HCT116 (cell line): ENCODE measurements at regions not wholly inside any gene's neighbourhood (a gene's known extent, or its start where the extent isn't known, plus 50 kb on each side); places are given as distances from the start of the nearest gene placed in this dataset.

Experiments used
- ATAC-seq: fragments of 200-7000 bp; cut with Tn5 transposase; 2 replicates; pipeline ENCODE4 v1.9.1; 2020; ENCODE audit warnings: mild to moderate bottlenecking, moderate library complexity
- BruUV-seq: library from RNA; stranded (reverse); fragments of 400-500 nt; replicated peaks from 2 replicates; lab custom pipeline; 2021; lab: Mats Ljungman, UMichigan
- CTCF ChIA-PET: fragments of 300-600 bp; sonication (Branson Sonifier 250); formaldehyde crosslinking; loops from one replicate; lab custom pipeline; 2021; ENCODE audit warnings: antibody characterized with exemption; lab: Charles Lee
- POLR2A ChIA-PET: fragments of 300-600, 350-600 bp; sonication (Branson Sonifier 250); formaldehyde crosslinking; loops from one replicate; lab custom pipeline; 2021; ENCODE audit warnings: antibody characterized with exemption; lab: Charles Lee
- RAD21 ChIA-PET, 2 experiments: fragments of 300-600 bp; sonication (Branson Sonifier 250); formaldehyde crosslinking; loops; one replicate each; lab custom pipeline; 2023; ENCODE audit warnings: low total read pairs in 2 of 2; ENCODE audit not compliant: uncharacterized antibody in 2 of 2, unreplicated experiment in 2 of 2, low non-redundant PET in 1 of 2; lab: Charles Lee
- DNase-seq: peaks from one replicate; pipeline ENCODE4 v3.0.0-alpha.2; 2010; ENCODE audit warnings: low read depth, low spot score
- H2AFZ ChIP-seq: fragments of 200-600 bp; shearing (Covaris generic), sonication (generic); 2 replicates; pipeline ENCODE4 v1.6.1; 2017; ENCODE audit warnings: low read depth, mixed run types, mixed read lengths, antibody characterized with exemption, low read length; ENCODE audit not compliant: poor library complexity, severe bottlenecking
- H3K27ac ChIP-seq: 2 replicates; pipeline ENCODE4 v1.5.1; 2012; ENCODE audit warnings: low read depth, low read length
- H3K27me3 ChIP-seq: fragments of 200-600 bp; sonication (generic); 2 replicates; pipeline ENCODE4 v1.6.1; 2016; ENCODE audit warnings: mixed run types, low read length, mixed read lengths; ENCODE audit not compliant: insufficient read depth
- H3K36me3 ChIP-seq, 2 experiments: fragments of 200-500 bp in 1 of 2; fragments of 200-600 bp in 1 of 2; sonication (Bioruptor generic) in 1 of 2; sonication (generic) in 1 of 2; 2 replicates each; pipeline versions ENCODE4 v1.5.1 to v1.6.1; 2014 to 2016; ENCODE audit warnings: low read length in 2 of 2, inconsistent platforms in 1 of 2, mixed read lengths in 1 of 2, mixed run types in 1 of 2; ENCODE audit not compliant: insufficient read depth in 2 of 2, control insufficient read depth in 1 of 2
- H3K4me1 ChIP-seq, 2 experiments: fragments of 200-600 bp in 1 of 2; sonication (generic) in 1 of 2; 2 replicates each; pipeline versions ENCODE4 v1.5.1 to v1.6.1; 2012 to 2017; ENCODE audit warnings: low read length in 2 of 2, inconsistent platforms in 1 of 2, mild to moderate bottlenecking in 1 of 2, mixed read lengths in 1 of 2, mixed run types in 1 of 2, moderate library complexity in 1 of 2; ENCODE audit not compliant: insufficient read depth in 2 of 2, control insufficient read depth in 1 of 2
- H3K4me2 ChIP-seq: fragments of 200-600 bp; sonication (generic); 2 replicates; pipeline ENCODE4 v1.6.1; 2017; ENCODE audit warnings: mixed run types, low read length, mixed read lengths
- H3K4me3 ChIP-seq, 2 experiments: fragments of 200-600 bp in 1 of 2; sonication (generic) in 1 of 2; replicated peaks in 1 of 2; 2 replicates each; pipeline ENCODE4 v1.5.1; 2011 to 2016; ENCODE audit warnings: low read length in 2 of 2, control low read depth in 1 of 2, low read depth in 1 of 2, mild to moderate bottlenecking in 1 of 2, mixed read lengths in 1 of 2, mixed run types in 1 of 2
- H3K79me2 ChIP-seq: fragments of 200-600 bp; sonication (generic); 2 replicates; pipeline ENCODE4 v1.6.1; 2017; ENCODE audit warnings: mild to moderate bottlenecking, mixed run types, low read length, moderate library complexity, mixed read lengths; ENCODE audit not compliant: insufficient read depth
- H3K9ac ChIP-seq: fragments of 200-600 bp; sonication (generic); 2 replicates; pipeline ENCODE4 v1.6.1; 2016; ENCODE audit warnings: low read length, mixed read lengths
- H3K9me2 ChIP-seq: fragments of 200-600 bp; sonication (generic), shearing (Covaris generic); 2 replicates; pipeline ENCODE4 v1.6.1; 2017; ENCODE audit warnings: mixed run types, mild to moderate bottlenecking, moderate library complexity; ENCODE audit not compliant: insufficient read depth
- H3K9me3 ChIP-seq, 2 experiments: fragments of 200-500 bp in 1 of 2; fragments of 200-600 bp in 1 of 2; sonication (Bioruptor generic) in 1 of 2; sonication (generic) in 1 of 2; 2 replicates each; pipeline ENCODE4 v1.6.1; 2014 to 2017; ENCODE audit warnings: low read length in 2 of 2, mixed read lengths in 2 of 2, inconsistent platforms in 1 of 2, low read depth in 1 of 2, mild to moderate bottlenecking in 1 of 2, mixed run types in 1 of 2, moderate library complexity in 1 of 2; ENCODE audit not compliant: control insufficient read depth in 1 of 2, insufficient read depth in 1 of 2
- H4K20me1 ChIP-seq: fragments of 200-600 bp; sonication (generic), shearing (Covaris generic); 2 replicates; pipeline ENCODE4 v1.6.1; 2017; ENCODE audit warnings: mixed run types, mild to moderate bottlenecking, moderate library complexity; ENCODE audit not compliant: insufficient read depth
- CBX3 ChIP-seq: IDR thresholded peaks from 2 replicates; pipeline ENCODE4 v1.6.1; 2012; ENCODE audit warnings: low read depth
- CEBPB ChIP-seq: IDR thresholded peaks from 2 replicates; pipeline ENCODE4 v1.6.1; 2012; ENCODE audit warnings: low read depth
- ELF1 ChIP-seq: IDR thresholded peaks from 2 replicates; pipeline ENCODE4 v1.6.1; 2012; ENCODE audit warnings: low read depth, borderline replicate concordance
- EZH2phosphoT487 ChIP-seq: fragments of 200-600 bp; IDR thresholded peaks from 2 replicates; pipeline ENCODE4 v1.6.1; 2018; ENCODE audit warnings: antibody characterized with exemption, borderline replicate concordance
- FOSL1 ChIP-seq: IDR thresholded peaks from 2 replicates; pipeline ENCODE4 v1.6.1; 2012; ENCODE audit warnings: low read depth
- POLR2A ChIP-seq: IDR thresholded peaks from 2 replicates; pipeline ENCODE4 v1.7.0; 2011; ENCODE audit warnings: borderline replicate concordance; ENCODE audit not compliant: insufficient read depth, insufficient read length; ENCODE audit errors: extremely low read depth
- POLR2AphosphoS5 ChIP-seq: IDR thresholded peaks from 2 replicates; pipeline ENCODE4 v1.6.1; 2011; ENCODE audit warnings: mild to moderate bottlenecking, low read depth, low read length, moderate library complexity
- SIN3A ChIP-seq: IDR thresholded peaks from 2 replicates; pipeline ENCODE4 v1.6.1; 2012; ENCODE audit warnings: low read depth
- SP1 ChIP-seq: IDR thresholded peaks from 2 replicates; pipeline ENCODE4 v1.6.1; 2012; ENCODE audit warnings: low read depth
- SRF ChIP-seq: IDR thresholded peaks from 2 replicates; pipeline ENCODE4 v1.6.1; 2012; ENCODE audit warnings: low read depth
- YY1 ChIP-seq: IDR thresholded peaks from 2 replicates; pipeline ENCODE4 v1.6.1; 2011; ENCODE audit warnings: low read length, low read depth, moderate library complexity, mild to moderate bottlenecking; ENCODE audit not compliant: insufficient replicate concordance; ENCODE audit errors: extremely low read depth
- ZFX ChIP-seq: fragments of 450-650 bp; IDR thresholded peaks from 2 replicates; pipeline ENCODE4 v1.6.1; 2017
- ZNF274 ChIP-seq: fragments of 200-500 bp; sonication (Bioruptor generic); IDR thresholded peaks from 2 replicates; pipeline ENCODE4 v1.6.1; 2014; ENCODE audit warnings: mild to moderate bottlenecking, low read depth, low read length, inconsistent platforms
- intact Hi-C: fragments of 100-400 bp; cut with micrococcal nuclease; formaldehyde crosslinking; loops from 2 replicates; pipeline ENCODE4 v1.10.0; 2022
- TF ChIP-seq, protein P1 (sequence below): IDR thresholded peaks from 2 replicates; pipeline ENCODE4 v1.6.1; 2012
- TF ChIP-seq, protein P2 (sequence below), 3 experiments: fragments of 200-600 bp in 1 of 3; sonication (generic) in 1 of 3; IDR thresholded peaks in 2 of 3; conservative IDR thresholded peaks in 1 of 3; 2 replicates each; pipeline ENCODE4 v1.5.1; 2012 to 2017; ENCODE audit warnings: low read depth in 2 of 3, low read length in 2 of 3, antibody characterized with exemption in 1 of 3, borderline replicate concordance in 1 of 3, control low read depth in 1 of 3, mild to moderate bottlenecking in 1 of 3, mixed read lengths in 1 of 3, mixed run types in 1 of 3, moderate library complexity in 1 of 3; ENCODE audit not compliant: insufficient read depth in 1 of 3

DNA sequence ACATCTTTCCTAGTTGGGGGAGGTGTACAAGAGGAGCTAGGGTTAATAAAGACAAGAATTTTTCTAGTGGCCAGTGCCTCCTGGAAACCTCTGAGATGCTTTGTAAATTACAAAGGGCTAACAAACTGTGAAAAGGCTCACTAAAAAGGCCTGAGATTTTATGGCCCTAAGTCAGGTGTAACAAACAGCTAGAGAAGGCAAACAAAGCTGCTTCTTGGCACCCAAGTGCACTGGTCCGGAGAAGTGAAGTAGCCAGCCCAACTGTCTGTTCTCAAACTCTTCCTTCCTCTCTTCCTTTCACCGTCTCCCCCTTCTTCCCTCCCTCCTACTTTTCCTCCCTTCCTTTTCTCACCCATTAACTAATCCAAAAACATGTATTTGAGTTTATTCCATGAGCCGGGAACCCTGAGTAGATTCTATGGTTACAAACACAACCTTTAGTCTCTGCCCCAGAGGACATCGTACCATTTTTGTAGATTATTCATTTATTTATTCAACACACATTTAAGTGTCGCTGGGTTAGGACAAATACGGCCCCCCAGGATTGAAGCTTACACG lies 143.4 kb upstream of the PCGF5 start:
- H3K36me3 ChIP-seq, result no peaks in the 10 kb centered on the region
- no TSS peak for BruUV-seq
- H2AFZ ChIP-seq, result no peak overlapping the region
- H3K4me1 ChIP-seq, result no peaks in the 10 kb centered on the region
- ATAC-seq (no peak), DNase-seq (no peak)
- H3K9me2 ChIP-seq, result no peaks in the 10 kb centered on the region
- TF ChIP-seq YY1 (no peak), ELF1 (no peak), FOSL1 (no peak), SIN3A (no peak), SP1 (no peak), EZH2phosphoT487 (no peak), CBX3 (no peak), CEBPB (no peak), ZNF274 (no peak)
- TF ChIP-seq, protein P1, sequence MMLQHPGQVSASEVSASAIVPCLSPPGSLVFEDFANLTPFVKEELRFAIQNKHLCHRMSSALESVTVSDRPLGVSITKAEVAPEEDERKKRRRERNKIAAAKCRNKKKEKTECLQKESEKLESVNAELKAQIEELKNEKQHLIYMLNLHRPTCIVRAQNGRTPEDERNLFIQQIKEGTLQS, result no peak
- intact Hi-C loops, result no loop called here
- H3K9ac ChIP-seq, result no peak overlapping the region
- H3K79me2 ChIP-seq, result no peaks in the 10 kb centered on the region
- ChIA-PET POLR2A (no interaction called here), CTCF (no interaction called here), RAD21 (no interaction called here)
- peaks cover 20% of the 10 kb centered on the region; the same call in 1 of the 2 replicates for H3K27me3 ChIP-seq
- no peaks in the 10 kb centered on the region for H3K9me3 ChIP-seq
- H3K4me2 ChIP-seq, result no peak overlapping the region
- no peak overlapping the region for H3K4me3 ChIP-seq
- no peak overlapping the region for H3K27ac ChIP-seq
- H4K20me1 ChIP-seq, result no peaks in the 10 kb centered on the region

DNA sequence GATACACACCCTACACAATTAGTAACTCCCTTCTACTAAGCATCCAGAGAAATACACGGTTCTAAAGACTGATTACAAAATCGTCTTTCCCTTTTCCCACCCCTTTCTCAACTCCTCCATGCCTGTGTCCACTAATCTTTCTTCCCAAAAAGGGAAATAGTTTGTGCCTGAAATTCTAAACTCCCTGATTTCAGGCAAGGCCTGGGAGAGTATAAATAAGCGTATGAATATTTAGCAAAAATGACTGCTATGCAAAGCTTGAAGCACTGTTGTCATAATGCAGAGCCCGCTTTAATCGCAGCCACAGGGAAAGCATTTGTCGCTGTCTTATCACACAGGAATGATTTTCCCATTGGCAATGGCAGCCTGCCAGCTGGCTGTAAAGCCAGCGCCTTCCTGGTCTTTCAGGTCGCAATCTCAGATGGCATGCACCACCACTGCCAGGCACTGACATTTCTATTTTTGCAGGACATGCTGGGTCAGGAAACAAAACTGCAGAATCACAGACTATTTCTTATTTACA lies 142.9 kb upstream of the PCGF5 start:
- BruUV-seq, result no TSS peak
- H3K36me3 ChIP-seq, result no peaks in the 10 kb centered on the region
- no peaks in the 10 kb centered on the region for H3K9me3 ChIP-seq
- H2AFZ ChIP-seq, result no peak overlapping the region
- no peak overlapping the region for H3K4me2 ChIP-seq
- H3K4me1 ChIP-seq, result no peaks in the 10 kb centered on the region
- intact Hi-C loops, result no loop called here
- ChIA-PET POLR2A (no interaction called here), RAD21 (no interaction called here), CTCF (no interaction called here)
- no peak overlapping the region for H3K4me3 ChIP-seq
- H3K9me2 ChIP-seq, result no peaks in the 10 kb centered on the region
- no peaks in the 10 kb centered on the region for H4K20me1 ChIP-seq
- H3K9ac ChIP-seq, result no peak overlapping the region
- DNase-seq (no peak), ATAC-seq (no peak)
- H3K27me3 ChIP-seq, result peaks cover 16% of the 10 kb centered on the region; the same call in 1 of the 2 replicates
- no peaks in the 10 kb centered on the region for H3K79me2 ChIP-seq
- H3K27ac ChIP-seq, result no peak overlapping the region
- TF ChIP-seq ELF1 (no peak), POLR2AphosphoS5 (no peak), YY1 (no peak), CEBPB (no peak), ZNF274 (no peak), POLR2A (no peak), ZFX (no peak), SRF (no peak)
- TF ChIP-seq, protein P2, sequence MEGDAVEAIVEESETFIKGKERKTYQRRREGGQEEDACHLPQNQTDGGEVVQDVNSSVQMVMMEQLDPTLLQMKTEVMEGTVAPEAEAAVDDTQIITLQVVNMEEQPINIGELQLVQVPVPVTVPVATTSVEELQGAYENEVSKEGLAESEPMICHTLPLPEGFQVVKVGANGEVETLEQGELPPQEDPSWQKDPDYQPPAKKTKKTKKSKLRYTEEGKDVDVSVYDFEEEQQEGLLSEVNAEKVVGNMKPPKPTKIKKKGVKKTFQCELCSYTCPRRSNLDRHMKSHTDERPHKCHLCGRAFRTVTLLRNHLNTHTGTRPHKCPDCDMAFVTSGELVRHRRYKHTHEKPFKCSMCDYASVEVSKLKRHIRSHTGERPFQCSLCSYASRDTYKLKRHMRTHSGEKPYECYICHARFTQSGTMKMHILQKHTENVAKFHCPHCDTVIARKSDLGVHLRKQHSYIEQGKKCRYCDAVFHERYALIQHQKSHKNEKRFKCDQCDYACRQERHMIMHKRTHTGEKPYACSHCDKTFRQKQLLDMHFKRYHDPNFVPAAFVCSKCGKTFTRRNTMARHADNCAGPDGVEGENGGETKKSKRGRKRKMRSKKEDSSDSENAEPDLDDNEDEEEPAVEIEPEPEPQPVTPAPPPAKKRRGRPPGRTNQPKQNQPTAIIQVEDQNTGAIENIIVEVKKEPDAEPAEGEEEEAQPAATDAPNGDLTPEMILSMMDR (IDR thresholded peaks at IDR 0.05 in 2 of 3, conservative IDR thresholded peaks at IDR 0.05 in 1 of 3; ENCODE audit: borderline replicate concordance in 1 of 3, insufficient read depth in 1 of 3, low read depth in 2 of 3, low read length in 2 of 3), result no peak
- TF ChIP-seq, protein P1, result no peak
